Hematopoietic multipotent progenitor cell treated with erythropoietin and hydrocortisone succinate and interleukin-3 and kit ligand, for 6 days (in vitro differentiated cells): ENCODE measurements at regions not wholly inside any gene's neighbourhood (a gene's known extent, or its start where the extent isn't known, plus 50 kb on each side); places are given as distances from the start of the nearest gene placed in this dataset.
"Not testable (repeated sequence)": the region's sequence is repeated elsewhere in the genome, so short reads cannot be mapped to it uniquely, and the experiment has no call there.

Source experiments
- DNase-seq: peaks from one replicate; pipeline ENCODE4 v3.0.0-alpha.2; 2015

DNA sequence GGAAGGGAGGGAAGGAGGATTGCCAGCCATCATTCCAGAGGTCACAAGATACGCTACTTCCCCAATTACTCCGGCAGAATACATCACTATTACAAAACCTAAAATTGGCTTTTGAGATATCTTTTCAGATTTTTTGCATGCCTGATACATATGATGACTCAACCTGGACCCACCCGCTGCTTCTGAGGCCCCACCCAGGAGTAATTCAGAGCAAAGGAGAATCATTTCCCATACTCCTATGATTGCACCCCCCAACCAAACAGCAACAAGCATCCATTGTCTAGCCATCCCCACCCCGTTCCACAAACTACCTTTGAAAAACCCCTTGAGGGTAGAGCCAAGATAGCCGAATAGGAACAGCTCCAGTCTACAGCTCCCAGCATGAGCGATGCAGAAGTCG is 163.5 kb upstream of the GJE1 start:
- DNase-seq: no peak

DNA sequence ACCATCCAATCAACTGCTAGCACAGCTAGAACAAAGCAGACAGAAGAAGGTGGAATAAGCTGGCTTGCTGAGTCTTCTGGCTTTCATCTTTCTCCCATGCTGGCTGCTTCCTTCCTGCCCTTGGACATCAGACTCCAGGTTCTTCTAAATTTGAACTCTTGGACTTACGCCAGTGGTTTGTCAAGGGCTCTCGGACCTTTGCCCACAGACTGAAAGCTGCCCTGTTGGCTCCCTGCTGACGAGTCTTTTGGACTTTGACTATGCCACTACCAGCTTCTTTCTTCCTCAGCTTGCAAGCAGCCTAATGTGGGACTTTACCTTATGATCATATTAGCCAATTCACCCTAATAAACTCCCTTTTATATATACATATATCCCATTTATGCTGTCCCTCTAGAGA is 164.1 kb upstream of the GJE1 start:
- no peak for DNase-seq

DNA sequence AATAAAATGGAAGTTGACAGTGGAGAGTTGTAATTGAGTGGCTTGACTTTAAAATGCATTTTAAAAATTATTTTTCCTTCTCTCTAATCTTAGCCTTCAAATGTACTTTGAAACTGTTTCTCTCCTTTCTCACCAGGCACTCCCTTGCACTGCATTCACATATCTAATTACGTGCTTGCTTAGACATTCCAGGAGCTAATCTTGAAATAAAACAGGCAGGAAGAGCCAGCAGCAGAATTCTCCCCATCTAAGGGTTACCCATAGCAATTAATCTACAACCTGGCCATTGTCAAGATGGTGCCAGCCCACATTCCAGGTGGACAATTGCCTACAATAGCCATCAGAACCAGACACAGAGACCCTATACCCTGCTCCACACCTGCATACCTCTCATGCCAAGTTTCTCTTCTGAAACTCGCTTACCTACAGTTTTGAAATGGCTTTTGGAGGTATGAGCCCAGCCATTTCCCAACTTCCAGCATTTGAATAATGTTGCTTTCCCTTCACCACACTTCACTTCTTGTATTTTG is 167.6 kb upstream of the GJE1 start:
- DNase-seq: no peak

DNA sequence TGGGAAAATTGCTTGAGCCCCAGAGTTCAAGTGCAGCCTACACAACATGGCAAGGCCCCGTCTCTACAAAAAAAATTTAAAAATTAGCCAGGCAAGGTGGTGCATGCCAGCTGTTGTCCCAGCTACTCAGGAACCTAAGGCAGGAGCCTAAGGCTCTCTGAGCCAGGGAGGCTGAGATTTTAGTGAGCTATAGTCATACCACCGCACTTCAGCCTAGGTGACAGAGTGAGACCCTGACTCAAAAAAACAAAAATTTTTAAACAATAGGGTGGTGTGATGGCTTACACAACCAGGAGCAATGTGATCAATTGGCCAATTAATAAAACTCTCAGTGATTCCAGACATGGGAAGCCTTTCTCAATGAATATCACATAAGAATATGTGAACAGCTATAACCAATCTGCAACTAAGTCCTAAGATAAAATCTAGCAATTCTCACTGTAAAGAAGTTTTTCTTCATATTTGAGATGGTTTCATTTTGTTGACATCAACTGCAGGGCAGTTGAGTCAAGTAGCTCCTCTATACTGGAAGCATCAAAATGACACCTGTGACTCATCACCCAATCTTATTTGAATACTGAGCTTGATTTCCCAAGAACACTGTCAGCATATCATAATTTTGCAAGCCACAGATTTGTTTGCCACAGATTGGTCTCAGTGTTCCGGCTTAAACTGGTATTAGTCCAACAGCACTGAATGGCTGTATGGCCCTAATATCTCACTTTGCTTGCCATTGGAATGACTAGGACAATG is 169.0 kb upstream of the GJE1 start:
- no peak for DNase-seq

DNA sequence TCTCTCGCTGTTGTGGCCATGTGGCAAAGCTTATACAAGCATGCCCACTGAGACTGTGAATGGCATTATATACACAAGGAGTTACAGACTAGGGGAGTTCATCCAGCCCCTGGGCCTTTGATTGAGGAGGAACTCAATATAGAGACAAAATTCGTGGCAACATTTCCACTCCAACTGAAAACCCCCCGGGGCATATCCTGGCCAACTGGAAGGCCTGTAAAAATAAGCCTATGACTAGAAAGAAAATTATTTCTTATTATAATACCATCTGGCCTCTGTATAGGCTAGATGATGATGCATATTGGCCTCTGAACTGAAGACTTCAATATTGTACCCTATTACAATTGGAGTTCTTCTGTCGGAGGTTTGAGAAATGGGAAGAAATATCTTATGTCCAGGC is 175.5 kb upstream of the GJE1 start:
- DNase-seq: no peak

DNA sequence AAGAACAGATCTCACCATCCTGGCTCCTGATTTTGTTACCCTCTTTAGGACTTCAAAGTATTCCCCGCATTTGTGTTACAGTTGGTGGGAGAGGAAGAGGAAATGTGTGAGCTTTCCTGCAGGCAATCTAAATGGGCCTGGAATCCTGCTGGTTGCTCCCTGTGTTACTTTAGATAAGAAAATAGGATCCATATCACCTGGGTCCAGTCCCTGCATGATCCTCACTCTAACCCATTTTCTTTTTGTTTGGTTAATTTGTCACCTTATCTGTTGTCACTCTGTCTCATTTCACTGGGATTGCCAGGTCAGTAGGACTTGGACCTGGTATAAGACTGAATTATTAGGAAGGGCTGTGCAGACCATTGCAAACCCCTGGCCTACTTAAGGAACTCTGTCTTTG is 175.9 kb upstream of the GJE1 start:
- no peak for DNase-seq

DNA sequence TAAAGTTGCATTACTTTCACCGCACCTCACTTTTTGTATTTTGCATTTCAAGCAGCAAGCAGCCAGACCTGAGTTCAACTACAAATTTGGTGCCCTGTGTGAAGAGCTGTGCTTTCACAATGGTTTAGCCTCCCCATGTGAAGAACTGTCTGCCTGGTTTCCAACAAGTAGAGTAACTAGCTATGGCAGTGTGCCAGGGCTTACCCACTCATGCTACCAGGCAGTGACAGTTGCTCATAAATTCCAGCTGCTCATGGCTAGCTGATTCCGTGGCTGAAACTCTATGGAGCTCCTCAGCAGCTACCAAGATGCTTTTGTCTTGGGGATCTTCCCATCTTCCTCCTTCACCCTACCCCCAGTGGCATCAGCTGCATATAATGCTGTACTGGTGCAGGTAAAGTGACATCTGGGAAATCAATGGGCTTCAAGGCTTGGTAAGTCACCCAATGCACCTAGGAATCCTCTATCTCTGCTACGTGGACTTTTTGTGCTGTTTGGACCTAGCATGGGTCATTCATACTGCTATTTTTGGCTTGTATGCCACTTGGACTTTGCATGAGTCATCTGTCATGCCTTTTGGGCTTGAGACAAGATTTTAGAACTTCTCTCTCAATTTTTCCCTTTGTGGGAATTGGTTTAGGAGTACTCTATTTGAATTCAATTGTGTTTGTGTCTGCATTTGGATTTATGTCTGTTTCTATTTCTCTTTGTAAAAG is 176.5 kb upstream of the GJE1 start:
- no peak for DNase-seq

DNA sequence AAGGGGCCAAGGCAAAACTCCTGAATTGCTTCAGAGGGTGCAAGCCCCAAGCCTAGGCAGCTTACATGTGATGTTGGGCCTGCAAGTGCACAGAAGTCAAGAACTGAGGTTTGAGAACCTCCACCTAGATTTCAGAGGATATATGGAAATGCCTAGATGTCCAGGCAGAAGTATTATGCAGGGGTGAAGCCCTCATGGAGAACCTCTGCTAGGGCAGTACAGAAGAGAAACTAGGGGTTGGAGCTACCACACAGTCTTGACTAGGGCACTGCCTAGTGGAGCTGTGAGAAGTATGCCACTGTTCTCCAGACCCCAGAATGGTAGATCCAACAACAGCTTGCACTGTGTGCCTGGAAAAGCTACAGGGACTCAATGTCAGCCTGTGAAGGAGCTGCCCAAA is 179.7 kb upstream of the GJE1 start:
- DNase-seq: no peak

DNA sequence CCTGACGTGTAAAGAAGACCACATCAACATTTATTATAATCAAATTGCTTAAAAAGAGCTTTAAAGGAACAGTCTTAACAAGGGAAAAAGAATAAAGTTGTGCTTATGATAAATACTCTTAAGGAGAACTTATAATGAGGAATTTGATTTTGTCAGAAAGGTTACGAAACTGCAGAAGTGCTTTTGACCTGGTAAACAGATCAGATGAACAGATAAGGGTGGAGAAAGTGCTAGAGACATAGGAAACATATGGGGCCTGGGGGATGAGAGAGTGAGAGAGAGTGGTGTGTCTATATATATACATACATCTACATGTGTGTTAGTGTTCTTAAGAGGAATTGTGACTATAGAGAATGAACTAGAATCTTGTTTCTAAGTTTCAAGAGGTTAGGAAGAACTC is 186.2 kb upstream of the GJE1 start:
- DNase-seq: peak; percentile 2

DNA sequence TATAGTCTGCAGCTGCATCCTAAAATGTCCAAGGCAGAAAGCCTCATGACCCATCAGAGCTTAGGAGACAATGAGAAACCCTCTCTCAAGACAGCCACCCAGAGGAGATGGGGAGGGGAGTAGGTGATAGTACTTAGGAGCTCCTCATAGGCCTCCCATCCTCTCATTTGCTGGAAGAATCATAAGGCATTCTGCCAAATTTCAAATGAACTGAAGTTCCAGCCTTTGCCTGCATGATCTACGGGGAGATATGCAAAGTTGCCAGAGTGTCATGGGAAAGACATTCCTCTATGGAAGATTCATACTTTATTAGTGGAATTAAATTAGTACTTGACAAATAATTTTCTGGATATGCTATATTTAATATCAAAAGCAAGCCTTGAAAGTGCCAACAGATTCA is 194.1 kb upstream of the GJE1 start:
- DNase-seq: no peak

DNA sequence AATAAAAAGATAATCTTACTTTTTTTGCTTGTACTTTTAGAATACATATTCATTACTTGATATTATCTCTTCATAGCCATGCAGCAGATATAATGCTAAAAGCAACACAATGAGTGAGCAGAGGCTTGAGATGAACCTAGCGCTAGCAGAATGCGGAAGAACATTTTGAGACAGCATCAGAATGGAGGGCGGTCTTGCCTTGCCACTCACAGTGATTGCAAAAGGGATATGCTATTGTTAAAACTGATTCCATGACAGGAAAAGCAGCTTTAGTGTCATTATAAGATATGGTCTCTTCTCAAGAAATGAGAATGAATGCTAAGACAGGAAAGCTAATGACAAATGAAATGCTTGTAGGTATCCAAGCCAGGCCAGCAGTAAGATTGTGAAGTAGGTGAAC is 200.0 kb upstream of the GJE1 start:
- DNase-seq: no peak

DNA sequence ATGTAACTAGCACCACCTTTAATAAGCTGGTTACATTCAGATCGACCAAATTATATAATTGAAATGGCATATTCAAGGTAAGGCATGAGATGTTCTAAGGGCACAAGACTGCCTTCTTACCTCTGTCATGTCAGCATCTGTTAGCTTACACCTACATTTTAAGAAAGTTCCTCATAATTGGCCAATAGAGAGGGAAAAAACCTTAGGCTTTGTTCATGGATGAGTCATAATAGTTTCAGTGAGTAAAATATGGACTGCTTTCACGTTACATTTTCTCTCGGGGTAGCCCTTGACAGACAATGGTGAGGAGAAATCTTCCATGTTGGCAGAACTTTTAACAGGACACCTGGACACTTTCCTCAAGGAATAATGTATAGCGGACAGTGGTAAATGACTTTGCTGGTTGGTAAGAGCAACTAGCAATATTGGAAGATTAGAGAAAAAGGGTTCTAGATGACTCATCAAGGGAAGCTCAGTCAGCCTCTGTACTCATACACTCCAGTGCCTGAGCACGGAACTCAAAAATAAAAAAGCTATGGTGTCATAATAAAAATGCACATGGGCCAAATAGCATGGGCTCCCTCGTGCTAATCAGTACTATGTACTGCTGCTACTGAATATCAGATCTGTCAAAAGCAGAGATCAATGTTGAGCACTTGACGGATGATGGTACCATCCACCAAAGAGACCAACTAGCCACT is 206.4 kb upstream of the GJE1 start:
- DNase-seq: not testable (repeated sequence)

DNA sequence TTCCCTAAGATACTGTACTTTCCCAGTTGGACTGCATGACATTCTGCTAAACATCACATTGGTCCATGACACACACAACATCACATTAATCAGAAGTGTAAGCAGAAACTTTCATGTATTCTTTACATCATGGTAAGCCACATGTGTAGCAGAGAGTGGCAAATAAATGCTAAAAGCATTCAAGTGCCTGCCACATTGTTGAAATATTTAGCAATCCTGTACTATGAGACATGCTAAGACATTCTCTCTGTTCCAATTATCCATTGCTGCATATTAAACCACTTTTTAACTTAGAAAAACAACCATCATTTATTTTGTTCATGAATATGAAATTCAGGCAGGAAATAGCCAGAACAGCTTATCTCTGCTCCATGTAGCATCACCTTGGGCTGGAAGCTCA is 207.7 kb upstream of the GJE1 start:
- DNase-seq: no peak

DNA sequence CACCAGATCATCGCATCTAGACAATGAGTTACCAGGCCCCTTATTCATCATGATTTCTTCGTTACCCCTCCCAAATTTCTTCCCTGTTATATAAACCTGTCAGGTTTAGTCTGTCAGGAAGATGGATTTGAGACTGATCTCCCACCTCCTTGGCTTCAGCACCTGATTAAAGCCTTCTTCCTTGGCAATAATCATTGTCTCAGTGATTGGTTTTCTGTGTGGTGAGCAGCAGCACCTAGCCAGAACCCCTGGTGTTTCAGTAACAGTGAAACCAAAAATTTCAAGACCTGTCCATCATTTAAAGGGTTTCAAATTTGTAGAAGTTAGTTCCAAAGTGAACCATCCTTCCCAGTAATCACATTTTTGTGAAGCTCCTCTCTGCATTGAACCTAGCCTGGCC is 209.8 kb upstream of the GJE1 start:
- no peak for DNase-seq

DNA sequence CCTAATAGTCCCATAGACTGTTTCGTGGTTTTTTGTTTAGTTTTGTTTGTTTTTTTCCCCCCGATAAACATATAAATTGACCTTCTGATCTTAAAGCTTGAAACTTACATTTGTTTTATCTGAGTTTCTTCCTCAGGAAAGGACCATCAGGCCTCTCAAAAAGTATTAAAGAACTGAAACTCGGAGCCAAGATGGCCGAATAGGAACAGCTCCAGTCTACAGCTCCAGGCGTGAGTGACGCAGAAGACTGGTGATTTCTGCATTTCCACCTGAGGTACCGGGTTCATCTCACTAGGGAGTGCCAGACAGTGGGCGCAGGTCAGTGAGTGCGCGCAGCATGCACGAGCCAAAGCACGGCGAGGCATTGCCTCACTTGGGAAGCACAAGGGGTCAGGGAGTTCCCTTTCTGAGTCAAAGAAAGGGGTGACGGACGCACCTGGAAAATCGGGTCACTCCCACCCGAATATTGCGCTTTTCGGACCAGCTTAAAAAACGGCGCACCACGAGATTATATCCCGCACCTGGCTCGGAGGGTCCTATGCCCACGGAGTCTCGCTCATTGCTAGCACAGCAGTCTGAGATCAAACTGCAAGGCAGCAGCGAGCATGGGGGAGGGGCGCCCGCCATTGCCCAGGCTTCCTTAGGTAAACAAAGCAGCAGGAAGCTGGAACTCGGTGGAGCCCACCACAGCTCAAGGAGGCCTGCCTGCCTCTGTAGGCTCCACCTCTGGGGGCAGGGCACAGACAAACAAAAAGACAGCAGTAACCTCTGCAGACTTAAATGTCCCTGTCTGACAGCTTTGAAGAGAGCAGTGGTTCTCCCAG is 215.8 kb upstream of the GJE1 start:
- DNase-seq: not testable (repeated sequence)

DNA sequence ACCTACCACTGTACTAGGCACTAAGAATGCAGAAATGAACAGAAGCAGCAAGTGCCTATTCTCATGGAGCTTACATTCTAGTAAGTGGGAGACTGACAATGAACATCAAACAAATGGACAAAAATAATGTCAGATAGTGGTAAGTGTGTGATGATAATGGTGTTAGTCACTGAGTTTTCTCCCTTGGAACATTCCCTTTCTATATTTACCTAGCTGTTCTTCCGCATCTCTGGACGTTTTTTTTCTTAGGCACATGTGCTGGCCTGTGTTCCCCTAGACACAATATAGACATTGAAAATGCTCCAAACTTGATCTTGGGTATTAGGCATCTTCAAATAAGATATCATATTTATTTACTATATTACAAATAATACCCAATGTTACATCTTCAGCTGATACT is 218.1 kb upstream of the GJE1 start:
- DNase-seq: no peak

DNA sequence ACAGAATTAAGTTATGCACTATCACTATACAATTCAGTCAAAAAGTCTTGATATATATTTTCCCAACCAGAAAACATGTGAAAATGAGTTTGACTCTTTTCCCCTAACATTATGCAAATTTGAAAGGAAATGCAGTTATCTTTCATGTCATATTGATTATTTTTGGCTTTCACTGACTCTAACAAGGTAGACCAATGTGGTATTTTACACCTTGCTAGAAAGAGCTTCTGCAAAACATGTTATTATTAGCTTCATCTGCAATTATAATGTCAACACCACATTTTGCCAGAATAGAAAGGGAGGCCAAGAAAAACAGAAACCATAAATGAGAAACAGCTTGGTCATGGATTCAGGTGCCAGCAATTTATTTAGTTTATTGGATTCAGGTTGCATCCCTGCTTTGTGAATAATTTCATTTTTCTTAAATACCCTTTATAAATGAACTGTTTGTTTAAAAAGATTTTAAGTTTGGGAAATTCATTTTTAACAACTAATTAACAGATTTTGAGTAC is 226.1 kb upstream of the GJE1 start:
- no peak for DNase-seq

DNA sequence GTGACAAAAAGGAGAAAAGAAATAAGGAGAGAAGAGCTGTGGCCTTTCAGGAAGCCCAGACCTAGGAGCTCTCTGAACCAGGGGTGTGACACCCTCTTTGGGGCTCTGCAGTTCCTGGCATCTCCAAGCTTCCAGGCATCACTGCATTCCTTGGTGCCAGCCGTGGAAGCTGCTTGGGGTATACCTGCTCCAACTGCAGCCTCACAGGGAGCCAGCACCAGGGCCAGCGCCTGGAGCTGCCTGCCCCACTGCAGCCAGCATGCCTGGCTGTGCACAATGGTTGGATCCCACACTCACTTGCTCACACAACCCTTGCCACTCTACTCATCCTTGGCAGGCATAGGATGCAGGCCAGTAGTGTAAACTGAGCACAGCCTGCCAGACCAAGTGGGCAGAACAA is 242.1 kb upstream of the GJE1 start:
- DNase-seq: no peak

DNA sequence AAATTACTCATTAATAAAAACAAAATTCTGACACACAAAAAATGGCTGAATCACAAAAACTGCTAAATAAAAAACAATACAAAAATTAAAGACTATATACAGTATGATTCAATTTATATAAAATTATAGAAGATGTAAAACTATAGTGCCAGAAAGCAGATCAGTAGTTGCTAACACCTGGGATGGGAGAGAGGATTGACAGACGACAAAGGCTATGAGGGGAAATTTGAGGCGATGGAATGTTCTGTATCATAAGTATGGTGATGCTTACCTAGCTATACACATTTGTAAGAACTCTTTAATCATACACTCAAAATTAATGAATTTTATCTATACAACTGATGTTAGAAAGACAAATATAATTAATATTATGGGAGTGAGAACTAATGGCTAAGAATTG is 247.9 kb upstream of the GJE1 start:
- DNase-seq: no peak

DNA sequence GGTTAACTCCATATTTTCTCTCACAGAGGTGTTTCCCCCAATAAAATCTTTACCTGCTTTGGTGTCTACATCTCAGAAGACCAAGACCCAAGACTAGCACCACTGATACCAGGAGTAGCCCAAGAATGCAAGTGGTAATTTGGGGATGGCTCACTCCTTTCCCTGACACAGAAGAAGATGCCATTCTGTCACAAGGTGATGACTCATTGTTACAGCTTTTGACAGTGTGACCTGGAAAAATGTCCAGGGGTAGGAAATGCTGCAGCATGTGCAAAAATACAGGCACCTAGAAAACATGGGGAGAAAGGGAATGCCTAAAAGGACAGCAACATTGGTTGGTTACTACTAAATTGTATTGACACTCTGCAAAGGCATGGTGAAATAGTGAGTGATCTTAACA is 254.0 kb upstream of the GJE1 start:
- DNase-seq: no peak

DNA sequence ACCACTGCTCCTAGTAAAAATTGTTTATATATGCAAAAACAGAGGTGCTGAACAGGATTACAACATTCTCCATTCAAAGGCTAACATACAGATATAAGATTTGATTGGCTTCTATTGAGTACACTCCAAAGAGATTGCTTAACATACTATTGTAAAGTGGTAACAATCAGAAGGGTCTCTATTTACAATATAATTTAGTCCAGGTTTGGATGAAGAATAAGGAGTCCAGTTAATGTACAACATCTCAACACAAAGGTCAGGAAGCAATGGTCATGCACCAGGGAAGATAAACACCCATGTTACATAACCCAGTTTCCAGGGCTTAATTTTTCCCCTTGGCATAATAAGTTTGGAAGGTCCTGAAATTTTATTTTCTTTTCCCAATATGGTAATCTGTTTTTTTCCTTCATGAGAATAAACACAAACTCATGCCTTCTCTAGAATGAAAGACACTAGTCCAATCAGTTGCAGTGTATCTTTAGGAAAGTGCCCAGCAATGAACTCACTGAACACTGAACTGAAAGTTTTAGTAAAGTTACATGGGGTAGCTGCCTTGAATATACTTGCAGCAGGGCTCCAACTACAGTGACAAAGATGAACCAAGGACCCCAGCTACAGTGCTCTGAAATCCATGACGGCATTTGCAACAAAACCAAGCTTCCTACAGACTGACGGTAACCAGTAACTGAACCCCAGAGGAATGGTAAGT is 255.3 kb upstream of the GJE1 start:
- no peak for DNase-seq

DNA sequence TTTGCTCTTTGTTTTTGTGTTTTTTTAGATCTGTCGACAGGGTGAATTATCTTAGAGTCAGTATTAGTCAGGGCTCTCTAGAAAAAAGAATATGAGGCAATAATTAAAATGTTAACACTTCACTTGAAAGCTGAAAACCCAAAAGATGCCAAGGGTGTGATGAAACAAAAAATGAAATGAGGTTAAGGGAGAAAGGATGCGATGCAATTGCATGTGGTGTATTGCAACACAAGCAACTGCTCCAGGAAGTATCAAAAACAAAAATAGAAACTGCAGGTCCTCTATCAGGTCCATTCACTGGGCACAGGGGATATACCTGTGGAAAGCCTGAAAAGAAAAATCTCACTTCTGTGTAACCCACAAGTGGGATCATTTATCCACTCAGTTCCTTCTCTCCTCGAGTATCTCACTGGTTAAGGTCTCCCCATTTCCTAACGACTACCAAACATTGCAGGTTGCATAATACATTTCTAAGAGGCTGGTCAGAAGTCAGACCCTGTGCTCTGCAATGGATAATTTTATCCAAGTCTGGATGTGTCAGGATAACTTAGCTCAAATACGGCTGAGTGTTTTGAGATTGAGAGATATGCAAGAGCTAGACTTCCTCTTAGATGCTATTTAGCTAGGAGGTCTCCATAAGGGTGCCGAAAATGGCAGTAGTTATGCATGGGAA is 257.7 kb upstream of the GJE1 start:
- DNase-seq: peak; percentile 20
